ENCODE measurements at regions not wholly inside any gene's neighbourhood (a gene's known extent, or its start where the extent isn't known, plus 50 kb on each side); places are given as distances from the start of the nearest gene placed in this dataset.

DNA sequence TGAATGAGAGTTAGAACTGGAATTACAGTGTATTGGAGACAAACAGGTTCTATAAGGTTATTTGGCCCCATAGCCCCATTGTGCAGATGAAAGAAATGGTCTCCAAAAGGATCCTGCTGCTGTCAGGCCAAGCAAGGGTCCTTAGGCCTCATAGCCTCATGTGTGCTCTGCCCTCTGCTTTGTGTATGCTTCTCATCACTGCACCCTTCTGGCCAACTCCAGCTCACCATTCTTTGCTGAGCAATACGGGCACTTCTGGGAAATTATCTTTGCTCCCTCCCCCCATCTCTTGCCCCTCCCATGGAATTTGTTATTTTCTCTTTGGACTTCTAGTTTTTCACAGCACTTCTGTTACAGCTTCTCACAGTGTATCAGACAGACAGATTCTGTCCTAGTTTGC is 298.8 kb downstream of the FOXA2 start:
- Histone ChIP-seq H3K9ac (no peak overlapping the region), H4K20me1 (no peaks in the 10 kb centered on the region), H3K4me3 (no peak overlapping the region), H3K4me2 (no peak overlapping the region), H3K27ac (no peak overlapping the region), H3K4me1 (no peaks in the 10 kb centered on the region), H3K27me3 (no peaks in the 10 kb centered on the region), H3K36me3 (no peaks in the 10 kb centered on the region), H3K9me3 (replicated peaks in 1 of 11) (no peaks in the 10 kb centered on the region)
- no peak for TF ChIP-seq Cebpa-rat (IDR thresholded peaks at IDR 0.05)

DNA sequence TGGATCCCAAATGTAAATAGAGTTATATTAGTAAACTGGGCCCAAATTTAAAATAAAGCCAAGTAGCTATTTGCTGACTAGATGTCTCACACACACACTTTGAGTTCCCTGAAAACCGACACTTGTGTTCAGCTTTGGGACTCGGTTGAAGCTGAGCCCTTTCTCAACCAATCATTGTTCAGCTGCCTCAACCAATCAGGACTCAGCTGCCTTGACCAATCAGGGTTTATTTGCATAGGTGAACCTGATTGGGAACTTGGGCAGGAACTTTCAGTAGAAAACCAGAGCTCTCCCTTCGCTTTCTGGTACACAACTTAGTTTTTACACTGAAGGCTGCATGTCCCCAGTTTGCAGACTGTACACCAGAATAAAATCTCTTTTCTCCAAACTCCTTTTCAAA is 301.7 kb downstream of the FOXA2 start:
- H3K27me3 ChIP-seq: no peaks in the 10 kb centered on the region
- no peak overlapping the region for H3K9ac ChIP-seq
- H3K36me3 ChIP-seq: no peaks in the 10 kb centered on the region
- TF ChIP-seq Cebpa-rat (IDR thresholded peaks at IDR 0.05): no peak
- H3K9me3 ChIP-seq (replicated peaks in 1 of 11): no peaks in the 10 kb centered on the region
- no peaks in the 10 kb centered on the region for H3K4me1 ChIP-seq
- no peaks in the 10 kb centered on the region for H4K20me1 ChIP-seq
- no peak overlapping the region for H3K4me2 ChIP-seq
- no peak overlapping the region for H3K27ac ChIP-seq
- H3K4me3 ChIP-seq: no peak overlapping the region

DNA sequence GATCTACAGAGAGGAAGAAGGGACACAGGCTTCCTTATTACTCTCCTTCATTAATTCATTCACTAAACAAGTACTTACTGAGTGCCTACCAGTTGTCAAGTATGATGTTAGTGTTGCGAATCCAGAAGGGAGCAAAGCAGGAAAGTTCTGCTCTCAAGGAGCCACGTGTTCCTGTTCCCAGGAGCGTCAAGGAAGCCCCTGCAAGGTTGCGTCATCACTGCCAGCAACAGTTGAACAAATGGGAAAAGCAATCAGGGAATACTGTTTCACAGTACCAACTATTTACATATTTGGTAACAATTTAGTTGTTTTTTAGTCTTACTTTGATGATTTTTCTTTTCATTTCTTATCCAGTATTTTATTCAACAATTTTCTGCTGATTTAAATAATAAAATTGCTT is 310.0 kb downstream of the FOXA2 start:
- H3K4me3 ChIP-seq: no peak overlapping the region
- no peaks in the 10 kb centered on the region for H3K36me3 ChIP-seq
- H3K4me1 ChIP-seq: no peaks in the 10 kb centered on the region
- no peaks in the 10 kb centered on the region for H4K20me1 ChIP-seq
- no peaks in the 10 kb centered on the region for H3K27me3 ChIP-seq
- no peak for TF ChIP-seq Cebpa-rat (IDR thresholded peaks at IDR 0.05)
- H3K4me2 ChIP-seq: no peak overlapping the region
- peaks cover 7 to 15% (median 10%) of the 10 kb centered on the region in 11 experiments; a peak in 18 of 22 replicates for H3K9me3 ChIP-seq (replicated peaks in 1 of 11)
- H3K9ac ChIP-seq: no peak overlapping the region
- H3K27ac ChIP-seq: no peak overlapping the region

DNA sequence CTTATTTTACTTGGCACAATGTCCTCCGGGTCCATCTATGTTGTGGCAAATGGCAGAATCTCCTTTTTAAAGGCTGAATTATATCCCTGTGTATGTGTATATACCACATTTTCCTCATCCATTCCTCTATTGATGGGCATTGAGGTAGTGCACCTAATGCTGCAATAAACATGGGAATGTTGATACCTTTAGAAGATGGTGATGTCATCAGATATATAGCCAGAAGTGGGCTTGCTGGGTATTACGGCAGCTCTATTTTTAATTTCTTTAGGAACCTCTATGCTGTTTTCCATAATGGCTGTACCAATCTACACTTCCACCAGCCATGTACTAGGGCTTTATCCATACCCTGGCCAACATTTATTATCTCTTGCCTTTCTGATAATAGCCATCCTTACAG is 315.7 kb downstream of the FOXA2 start:
- Histone ChIP-seq H3K36me3 (no peaks in the 10 kb centered on the region), H3K4me3 (no peak overlapping the region), H3K4me2 (no peak overlapping the region), H3K9me3 (replicated peaks in 1 of 11) (no peaks in the 10 kb centered on the region), H3K27me3 (no peaks in the 10 kb centered on the region), H4K20me1 (no peaks in the 10 kb centered on the region), H3K4me1 (no peaks in the 10 kb centered on the region), H3K9ac (no peak overlapping the region), H3K27ac (no peak overlapping the region)
- no peak for TF ChIP-seq Cebpa-rat (IDR thresholded peaks at IDR 0.05)

DNA sequence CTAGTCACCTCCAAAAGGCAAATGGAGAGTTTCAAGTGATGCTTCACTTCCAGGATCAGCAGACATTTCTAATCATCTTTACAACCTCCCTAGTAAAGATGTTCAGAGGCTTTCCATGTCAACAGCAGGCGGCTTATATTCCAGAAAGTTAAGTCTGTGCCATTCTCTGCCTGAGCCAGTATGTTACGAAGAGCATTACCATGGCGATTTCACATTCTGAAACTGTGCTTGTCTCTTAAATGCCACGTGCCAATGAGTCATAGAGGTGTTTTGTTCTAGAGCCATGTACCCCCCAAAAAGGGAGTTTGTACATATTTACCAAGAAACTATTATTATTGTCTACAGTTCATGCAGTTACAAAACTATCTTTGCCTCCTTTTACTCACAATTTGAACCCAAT is 319.5 kb downstream of the FOXA2 start:
- Histone ChIP-seq H3K36me3 (no peaks in the 10 kb centered on the region), H3K4me1 (no peaks in the 10 kb centered on the region), H3K27ac (no peak overlapping the region), H3K9ac (no peak overlapping the region), H3K4me3 (no peak overlapping the region), H4K20me1 (no peaks in the 10 kb centered on the region), H3K4me2 (no peak overlapping the region), H3K27me3 (no peaks in the 10 kb centered on the region), H3K9me3 (replicated peaks in 1 of 11) (no peaks in the 10 kb centered on the region)
- no peak for TF ChIP-seq Cebpa-rat (IDR thresholded peaks at IDR 0.05)

DNA sequence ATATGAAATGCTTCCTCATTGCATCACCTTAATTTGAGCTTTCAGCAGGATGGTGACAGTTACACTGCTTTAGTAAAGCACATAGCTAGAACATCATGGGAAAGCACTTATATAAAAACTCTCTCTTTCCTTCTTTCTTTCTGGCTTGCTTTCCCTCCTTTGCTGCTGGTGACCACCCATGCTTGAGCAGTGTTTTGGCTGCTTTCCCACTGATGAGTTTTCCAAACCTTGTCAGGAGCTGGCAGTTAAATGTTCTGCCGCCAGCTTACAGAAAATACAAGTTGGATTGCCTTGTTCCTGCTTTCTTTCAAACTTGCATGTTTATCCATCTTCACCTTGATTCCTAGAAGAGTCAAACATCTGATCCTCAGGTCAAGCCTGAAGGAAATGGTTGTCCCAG is 323.9 kb downstream of the FOXA2 start:
- H3K4me3 ChIP-seq: no peak overlapping the region
- no peak overlapping the region for H3K27ac ChIP-seq
- TF ChIP-seq Cebpa-rat (IDR thresholded peaks at IDR 0.05): no peak
- H3K4me1 ChIP-seq: no peaks in the 10 kb centered on the region
- no peak overlapping the region for H3K4me2 ChIP-seq
- no peaks in the 10 kb centered on the region for H3K27me3 ChIP-seq
- no peaks in the 10 kb centered on the region for H3K9me3 ChIP-seq (replicated peaks in 1 of 11)
- H4K20me1 ChIP-seq: no peaks in the 10 kb centered on the region
- no peaks in the 10 kb centered on the region for H3K36me3 ChIP-seq
- H3K9ac ChIP-seq: no peak overlapping the region

DNA sequence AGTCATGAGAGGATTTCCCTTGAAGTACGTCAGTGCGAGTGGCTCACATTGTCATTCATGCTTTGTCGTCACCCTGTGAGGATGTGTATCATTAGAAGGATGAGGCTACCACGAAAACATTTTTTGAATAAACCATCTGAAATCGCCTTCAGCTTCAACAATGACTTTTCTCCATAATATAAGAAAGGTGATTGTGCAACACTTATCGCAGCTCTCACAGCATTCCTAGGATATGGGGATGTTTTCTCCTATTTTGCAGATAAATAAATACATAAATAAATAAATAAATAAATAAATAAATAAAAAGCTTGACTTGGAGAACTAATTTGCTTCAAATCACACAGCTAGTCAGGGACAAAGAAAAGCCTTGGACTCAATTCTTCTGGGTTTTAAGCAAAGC is 326.5 kb downstream of the FOXA2 start:
- no peaks in the 10 kb centered on the region for H3K36me3 ChIP-seq
- no peaks in the 10 kb centered on the region for H3K27me3 ChIP-seq
- no peak overlapping the region for H3K4me2 ChIP-seq
- no peak overlapping the region for H3K9ac ChIP-seq
- H3K9me3 ChIP-seq (replicated peaks in 1 of 11): no peaks in the 10 kb centered on the region
- H3K27ac ChIP-seq: no peak overlapping the region
- no peaks in the 10 kb centered on the region for H4K20me1 ChIP-seq
- H3K4me1 ChIP-seq: no peaks in the 10 kb centered on the region
- no peak for TF ChIP-seq Cebpa-rat (IDR thresholded peaks at IDR 0.05)
- H3K4me3 ChIP-seq: no peak overlapping the region

DNA sequence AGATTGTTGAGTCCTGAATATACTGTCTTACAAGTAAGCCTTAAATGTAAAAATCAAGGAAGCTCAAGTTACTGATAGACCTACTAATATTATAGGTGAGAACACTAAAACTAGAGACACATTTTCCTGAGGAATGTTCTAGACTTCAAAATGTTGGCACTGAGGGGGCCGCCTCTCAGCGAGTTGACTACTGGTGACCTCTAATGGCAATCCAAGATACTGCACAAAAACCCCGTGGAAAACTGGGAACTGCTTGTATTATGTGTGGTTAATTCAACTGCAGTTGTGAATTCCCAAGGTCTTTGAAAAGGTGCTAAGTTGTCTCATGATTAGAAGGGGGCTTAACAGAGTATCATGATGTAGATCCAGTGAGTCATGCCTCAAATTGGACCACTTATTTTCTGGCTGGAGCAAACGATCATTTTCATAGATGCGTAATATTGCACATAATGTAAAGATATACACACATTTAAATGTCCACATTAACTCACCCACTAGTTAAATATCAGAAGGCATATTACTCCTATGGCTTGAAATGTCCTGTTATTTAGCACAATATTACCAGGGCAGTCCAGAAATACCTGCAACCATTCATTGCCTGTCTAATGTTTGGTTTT is 336.2 kb downstream of the FOXA2 start:
- Histone ChIP-seq H3K36me3 (no peaks in the 10 kb centered on the region), H3K4me1 (no peaks in the 10 kb centered on the region), H3K27ac (no peak overlapping the region), H3K27me3 (no peaks in the 10 kb centered on the region), H3K4me3 (no peak overlapping the region), H3K4me2 (no peak overlapping the region), H4K20me1 (no peaks in the 10 kb centered on the region; a peak in 1 of 22 replicates), H3K9me3 (replicated peaks in 1 of 11) (no peaks in the 10 kb centered on the region), H3K9ac (no peak overlapping the region)
- no peak for TF ChIP-seq Cebpa-rat (IDR thresholded peaks at IDR 0.05)

DNA sequence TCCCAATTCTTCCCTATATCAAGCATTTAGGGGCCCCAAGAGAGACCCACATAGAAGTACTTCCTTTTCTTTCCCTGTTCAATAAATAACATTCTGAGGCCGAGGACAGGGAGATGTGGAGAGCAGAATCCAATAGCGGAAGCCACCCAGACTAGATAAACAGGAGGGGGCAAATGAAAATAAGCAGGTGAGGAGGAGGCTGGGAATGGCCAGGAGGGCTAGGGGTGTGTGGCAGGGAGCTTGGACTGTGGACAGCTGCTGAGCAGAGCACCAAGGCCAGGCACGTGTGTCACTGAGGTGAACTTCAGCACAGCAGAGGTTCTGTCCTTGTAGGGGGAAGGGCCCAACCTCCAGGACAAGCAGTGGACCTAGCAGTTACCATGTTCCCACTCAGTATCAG is 339.2 kb downstream of the FOXA2 start:
- no peaks in the 10 kb centered on the region for H3K36me3 ChIP-seq
- no peaks in the 10 kb centered on the region; a peak in 1 of 22 replicates for H3K9me3 ChIP-seq (replicated peaks in 1 of 11)
- H3K4me2 ChIP-seq: no peak overlapping the region
- no peaks in the 10 kb centered on the region for H3K27me3 ChIP-seq
- H4K20me1 ChIP-seq: no peaks in the 10 kb centered on the region; a peak in 1 of 22 replicates
- no peak overlapping the region for H3K9ac ChIP-seq
- no peak for TF ChIP-seq Cebpa-rat (IDR thresholded peaks at IDR 0.05)
- H3K27ac ChIP-seq: no peak overlapping the region
- H3K4me3 ChIP-seq: no peak overlapping the region
- no peaks in the 10 kb centered on the region for H3K4me1 ChIP-seq

DNA sequence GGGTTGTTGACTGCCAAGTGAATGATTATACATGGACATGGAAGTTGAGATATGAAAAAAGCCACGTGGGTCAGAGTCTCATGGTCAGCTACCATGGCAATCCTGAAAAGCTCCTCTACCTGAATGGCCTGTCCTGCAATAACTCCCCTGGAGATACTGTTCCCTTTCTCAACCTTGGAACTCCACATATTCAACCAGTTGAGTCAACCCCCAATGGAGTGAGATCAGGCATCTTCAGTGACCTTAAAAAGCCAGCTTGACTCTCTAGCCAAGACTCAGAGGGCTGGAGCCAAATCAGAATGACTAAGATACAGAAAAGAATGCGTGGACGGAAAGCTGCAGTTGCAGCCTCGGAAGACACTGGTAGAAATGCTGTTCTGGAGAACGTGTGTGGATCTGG is 341.3 kb downstream of the FOXA2 start:
- Histone ChIP-seq H3K27ac (no peak overlapping the region), H3K9me3 (replicated peaks in 1 of 11) (peaks cover 0 to 4% (median 0%) of the 10 kb centered on the region in 11 experiments; a peak in 2 of 22 replicates), H4K20me1 (no peaks in the 10 kb centered on the region; a peak in 1 of 22 replicates), H3K27me3 (no peaks in the 10 kb centered on the region), H3K36me3 (no peaks in the 10 kb centered on the region), H3K4me2 (no peak overlapping the region), H3K4me1 (no peaks in the 10 kb centered on the region), H3K9ac (no peak overlapping the region), H3K4me3 (no peak overlapping the region)
- no peak for TF ChIP-seq Cebpa-rat (IDR thresholded peaks at IDR 0.05)

Data from BLaER1 treated with 17β-estradiol and CSF1 and Interleukin-3, amounts not matched to agents 10 nM and 100 nM (cell line).